Activated T-helper 1 cell treated with anti-CD3 and anti-CD28 coated beads, Interleukin-12 subunit alpha, Interleukin-12 subunit beta, Interleukin-2, Interleukin-4 antibody, amounts not matched to agents 30 ng/mL and 10 ng/mL and 1 ng/mL, durations not matched to agents 14 hours and 24 hours and 36 hours (primary cell): ENCODE measurements at regions not wholly inside any gene's neighbourhood (a gene's known extent, or its start where the extent isn't known, plus 50 kb on each side); places are given as distances from the start of the nearest gene placed in this dataset.
"Not testable (repeated sequence)": the region's sequence is repeated elsewhere in the genome, so short reads cannot be mapped to it uniquely, and the experiment has no call there.

ENCODE experiments used
- DNase-seq: peaks from one replicate; pipeline ENCODE4 v3.0.0; 2021; ENCODE audit warnings: low spot score
- H3K27ac Mint-ChIP-seq: one replicate; pipeline ENCODE4 v1.8.0; 2021; ENCODE audit warnings: mild to moderate bottlenecking, mixed read lengths
- H3K27me3 Mint-ChIP-seq: one replicate; pipeline ENCODE4 v1.8.0; 2022; ENCODE audit warnings: mild to moderate bottlenecking, moderate library complexity, mixed read lengths; ENCODE audit not compliant: insufficient read depth
- H3K36me3 Mint-ChIP-seq: one replicate; pipeline ENCODE4 v1.8.0; 2021; ENCODE audit warnings: low read depth, mixed read lengths
- H3K4me1 Mint-ChIP-seq: one replicate; pipeline ENCODE4 v1.8.0; 2021; ENCODE audit warnings: low read depth, mixed read lengths
- H3K4me3 Mint-ChIP-seq: one replicate; pipeline ENCODE4 v1.8.0; 2021; ENCODE audit warnings: mild to moderate bottlenecking, moderate library complexity, mixed read lengths
- H3K9me3 Mint-ChIP-seq: one replicate; pipeline ENCODE4 v1.8.0; 2021; ENCODE audit warnings: mixed read lengths
- intact Hi-C: fragments of 100-400 bp; cut with micrococcal nuclease; formaldehyde crosslinking; loops from one replicate; pipeline ENCODE4 v1.15.1; 2024

DNA sequence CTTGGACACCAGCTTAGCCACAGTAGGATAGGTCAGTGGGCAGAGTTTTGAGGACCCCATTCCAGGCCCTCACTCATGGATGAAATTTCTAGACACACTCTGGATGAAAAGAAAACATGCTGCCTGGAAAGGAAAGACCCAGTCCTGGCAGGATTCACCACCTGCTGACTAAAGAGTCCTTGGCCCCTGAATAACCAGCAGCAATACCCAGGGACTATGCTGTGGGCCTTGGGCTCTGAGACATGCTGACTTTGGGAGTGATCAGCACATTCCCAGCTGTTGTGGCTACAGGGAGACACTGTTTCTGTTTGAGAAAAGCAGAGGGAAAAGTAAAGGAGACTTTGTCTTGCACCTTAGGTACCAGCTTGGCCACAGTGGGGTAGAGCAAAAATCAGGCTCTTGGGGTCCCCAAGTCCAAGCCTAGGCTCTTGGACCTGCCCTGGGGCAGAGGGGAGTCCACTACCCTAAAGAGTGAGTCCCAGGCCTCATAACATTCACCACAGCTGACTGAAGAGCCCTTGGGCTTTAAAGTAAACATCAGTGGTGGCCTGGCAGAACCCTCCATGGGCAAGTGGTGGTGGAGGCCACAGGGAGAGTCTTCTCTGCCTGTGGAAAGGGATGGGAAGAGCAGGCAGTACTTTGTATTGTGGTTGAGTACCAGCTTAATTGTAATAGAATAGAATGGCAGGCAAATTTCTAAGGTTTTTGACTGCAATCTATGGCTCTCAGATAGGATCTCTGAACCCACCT lies 516.8 kb downstream of the BCKDHB start:
- Mint-ChIP-seq H3K9me3 (peaks cover 20% of the 10 kb centered on the region), H3K4me1 (no peaks in the 10 kb centered on the region), H3K27ac (no peak overlapping the region), H3K27me3 (no peaks in the 10 kb centered on the region), H3K4me3 (no peak overlapping the region), H3K36me3 (no peaks in the 10 kb centered on the region)
- intact Hi-C loops = no loop called here
- no peak for DNase-seq

DNA sequence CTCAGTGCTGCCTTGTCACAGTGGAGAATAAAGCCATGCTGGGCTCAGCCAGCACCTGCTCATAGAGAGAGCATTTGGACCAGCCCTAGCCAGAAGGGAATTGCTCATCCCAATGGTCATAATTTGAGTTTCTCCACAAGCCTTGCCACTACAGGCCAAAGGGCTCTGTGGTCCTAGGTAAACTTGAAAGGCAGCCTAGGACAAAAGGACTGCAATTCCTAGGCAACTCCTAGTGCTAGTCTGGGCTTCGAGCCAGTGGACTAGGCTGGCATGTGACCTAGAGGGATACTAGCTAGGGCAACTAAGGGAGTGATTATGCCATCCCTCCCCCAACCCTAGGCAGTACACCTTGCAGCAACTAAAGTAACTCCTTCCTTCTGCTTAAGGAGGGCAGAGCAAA lies 516.2 kb downstream of the BCKDHB start:
- Mint-ChIP-seq H3K4me3 (no peak overlapping the region), H3K27me3 (no peaks in the 10 kb centered on the region), H3K36me3 (no peaks in the 10 kb centered on the region), H3K9me3 (peaks cover 22% of the 10 kb centered on the region), H3K4me1 (no peaks in the 10 kb centered on the region), H3K27ac (no peak overlapping the region)
- DNase-seq = no peak
- intact Hi-C loops = no loop called here

DNA sequence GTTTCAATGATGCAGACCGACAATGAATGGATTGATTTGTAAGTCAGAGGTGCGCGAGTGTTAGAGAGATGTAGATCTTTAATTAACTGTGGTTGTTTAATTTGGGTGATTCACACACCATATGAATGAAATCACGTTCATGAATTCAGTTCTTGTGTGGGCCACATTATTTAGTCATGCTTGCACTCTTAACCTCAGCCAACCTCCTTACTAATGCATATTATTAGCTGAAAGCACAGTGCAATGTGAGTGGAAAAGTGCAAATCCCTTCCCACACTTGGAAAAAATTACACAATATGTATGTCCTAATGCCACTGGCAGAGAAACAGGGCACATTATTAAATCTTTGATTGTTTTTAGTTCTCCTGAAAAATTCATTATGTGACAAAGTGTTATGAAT lies 512.5 kb downstream of the BCKDHB start:
- no peak for DNase-seq
- H3K9me3 Mint-ChIP-seq = peaks cover 23% of the 10 kb centered on the region
- no peaks in the 10 kb centered on the region for H3K4me1 Mint-ChIP-seq
- intact Hi-C loops = no loop called here
- no peak overlapping the region for H3K27ac Mint-ChIP-seq
- no peaks in the 10 kb centered on the region for H3K36me3 Mint-ChIP-seq
- H3K4me3 Mint-ChIP-seq = no peak overlapping the region
- no peaks in the 10 kb centered on the region for H3K27me3 Mint-ChIP-seq

DNA sequence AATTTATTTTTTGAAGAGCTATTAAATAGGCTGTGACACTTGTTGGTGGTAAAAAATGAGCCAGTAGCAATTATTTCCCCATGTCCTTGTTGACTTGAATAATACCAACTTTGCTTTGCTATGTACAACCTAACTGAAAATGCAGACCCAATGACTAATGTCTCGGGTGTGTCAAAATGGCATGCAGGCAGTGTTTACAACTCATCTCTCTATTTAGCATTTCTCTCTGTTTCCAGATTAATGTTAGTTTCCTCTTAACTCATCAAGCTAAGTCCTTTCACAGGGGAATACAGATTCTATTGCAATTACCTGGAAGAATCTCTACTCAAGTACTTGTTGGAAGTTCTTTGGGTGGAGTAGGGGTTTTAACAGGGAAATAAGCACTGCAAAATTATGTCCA lies 504.4 kb downstream of the BCKDHB start:
- peaks cover 5% of the 10 kb centered on the region for H3K9me3 Mint-ChIP-seq
- H3K36me3 Mint-ChIP-seq = no peaks in the 10 kb centered on the region
- DNase-seq = no peak
- no peak overlapping the region for H3K27ac Mint-ChIP-seq
- H3K4me1 Mint-ChIP-seq = no peaks in the 10 kb centered on the region
- peaks cover 2% of the 10 kb centered on the region for H3K27me3 Mint-ChIP-seq
- intact Hi-C loops = no loop called here
- no peak overlapping the region for H3K4me3 Mint-ChIP-seq

DNA sequence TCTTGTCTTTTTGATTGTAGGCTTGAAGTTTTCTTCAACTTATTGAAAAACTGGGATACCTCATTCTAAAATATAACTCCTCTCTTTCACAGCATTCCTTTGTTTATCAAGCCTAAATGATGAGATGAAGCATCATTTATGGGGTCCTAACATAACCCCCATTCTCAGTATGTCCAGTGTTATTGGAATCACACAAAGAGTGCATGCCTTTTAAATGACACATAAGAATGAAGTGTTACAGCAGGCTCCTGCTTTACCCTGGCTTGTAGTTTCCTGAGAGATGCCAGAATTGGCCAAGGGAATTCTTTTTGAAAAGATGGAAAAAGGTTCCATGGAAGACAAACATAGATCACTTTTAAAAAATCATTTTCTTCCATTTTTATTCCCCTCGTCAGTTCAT lies 502.4 kb downstream of the BCKDHB start:
- intact Hi-C loops = loop anchor here (5.0 to 10.0 kb wide), 2 partner anchors 272 to 394 kb away; no protein-coding TSS in a partner anchor
- Mint-ChIP-seq H3K27me3 (peaks cover 2% of the 10 kb centered on the region), H3K4me1 (no peaks in the 10 kb centered on the region), H3K4me3 (no peak overlapping the region), H3K9me3 (no peaks in the 10 kb centered on the region), H3K27ac (no peak overlapping the region), H3K36me3 (no peaks in the 10 kb centered on the region)
- no peak for DNase-seq

DNA sequence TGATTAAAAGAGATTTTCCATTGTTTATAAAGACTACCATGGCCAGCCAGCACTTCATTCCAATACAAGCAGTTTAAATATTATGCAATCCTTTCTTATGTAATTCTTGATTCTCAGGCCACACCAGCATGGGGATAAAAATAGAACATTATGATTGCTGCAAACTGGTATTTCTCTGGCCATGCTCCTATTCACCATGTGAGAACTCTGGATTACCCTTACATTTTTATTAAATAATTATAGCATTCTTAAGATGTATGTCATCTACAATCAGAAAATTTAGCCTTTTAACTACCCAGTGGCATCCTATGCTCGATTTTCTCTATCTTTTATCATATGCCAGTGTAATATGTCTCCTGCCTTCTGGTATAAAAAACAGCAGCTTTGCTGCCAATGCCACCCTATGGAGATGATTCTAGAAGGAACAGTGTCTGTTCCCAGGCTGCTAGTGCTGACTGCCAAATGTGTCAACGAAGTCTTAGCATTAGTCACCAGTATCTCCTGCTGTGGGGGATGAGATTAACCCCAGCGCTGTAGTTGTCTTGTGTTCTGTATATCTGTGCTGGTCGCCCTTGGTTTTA lies 501.4 kb downstream of the BCKDHB start:
- Mint-ChIP-seq H3K27me3 (peaks cover 6% of the 10 kb centered on the region), H3K36me3 (no peaks in the 10 kb centered on the region), H3K4me1 (no peaks in the 10 kb centered on the region), H3K4me3 (no peak overlapping the region), H3K9me3 (no peaks in the 10 kb centered on the region), H3K27ac (no peak overlapping the region)
- intact Hi-C loops = loop anchor here (5.0 to 10.0 kb wide), 2 partner anchors 271 to 393 kb away; no protein-coding TSS in a partner anchor
- DNase-seq = no peak

DNA sequence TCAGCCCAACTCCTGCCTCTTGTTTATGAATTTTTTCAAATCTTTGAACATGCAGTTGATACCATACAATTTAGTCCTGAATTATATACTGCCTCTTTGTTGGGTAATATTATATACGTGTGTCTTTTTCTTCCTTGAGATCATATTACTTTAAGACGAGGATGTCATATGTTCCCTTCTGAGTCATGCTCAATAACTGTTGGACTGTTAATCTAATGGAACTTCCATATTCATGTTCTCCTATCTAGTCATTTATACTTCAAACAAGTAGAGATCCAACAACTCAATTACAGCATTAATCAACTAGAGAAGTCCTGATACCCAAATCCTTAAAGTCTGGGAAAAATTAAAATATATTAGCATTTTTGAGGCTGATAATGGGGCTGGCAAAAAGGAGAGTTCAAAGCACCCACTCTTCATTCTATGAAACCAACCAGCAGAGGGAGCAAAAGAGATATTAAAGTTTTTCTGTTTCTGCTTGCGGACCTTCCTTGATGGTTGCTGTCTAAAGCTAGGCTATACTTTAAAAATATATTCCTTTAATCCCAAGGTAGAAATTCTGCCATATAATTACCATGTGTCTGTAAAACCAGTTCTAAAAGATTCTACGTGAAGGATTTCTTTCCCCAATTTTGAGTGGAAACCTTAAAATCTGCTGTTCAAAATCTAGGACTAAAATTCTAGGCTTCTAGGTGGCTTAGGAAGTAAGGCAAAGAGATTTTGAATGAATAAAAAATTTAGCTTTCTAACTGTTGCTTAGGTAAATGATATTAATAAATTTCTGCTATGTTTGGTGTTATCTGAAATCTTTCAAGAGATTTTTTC lies 498.9 kb downstream of the BCKDHB start:
- intact Hi-C loops = loop anchor here (5.0 to 10.0 kb wide), 2 partner anchors 268 to 391 kb away; no protein-coding TSS in a partner anchor
- Mint-ChIP-seq H3K4me3 (no peak overlapping the region), H3K9me3 (no peaks in the 10 kb centered on the region), H3K36me3 (no peaks in the 10 kb centered on the region), H3K27ac (no peak overlapping the region), H3K4me1 (no peaks in the 10 kb centered on the region), H3K27me3 (peaks cover 6% of the 10 kb centered on the region)
- no peak for DNase-seq

DNA sequence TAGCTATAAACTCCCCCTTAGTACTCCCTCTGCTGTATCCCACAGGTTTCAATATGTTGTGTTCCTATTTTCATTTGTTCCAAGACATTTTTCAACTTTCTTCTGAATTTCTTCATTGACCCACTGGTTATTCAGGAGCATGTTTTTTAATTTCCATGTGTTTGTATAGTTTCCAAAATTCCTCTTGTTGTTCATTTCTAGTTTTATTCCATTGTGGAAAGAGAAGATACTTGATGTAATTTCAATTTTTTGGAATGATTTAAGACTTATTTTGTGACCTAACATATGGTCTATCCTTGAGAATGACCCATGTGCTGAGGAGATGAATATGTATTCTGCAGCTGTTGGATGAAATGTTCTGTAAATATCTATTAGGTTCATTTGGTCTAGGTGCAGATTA lies 497.2 kb downstream of the BCKDHB start:
- peaks cover 10% of the 10 kb centered on the region for H3K27me3 Mint-ChIP-seq
- intact Hi-C loops = loop anchor here (10.0 kb wide), 1 partner anchor 389 kb away; no protein-coding TSS in a partner anchor
- H3K4me1 Mint-ChIP-seq = no peaks in the 10 kb centered on the region
- DNase-seq = no peak
- no peaks in the 10 kb centered on the region for H3K36me3 Mint-ChIP-seq
- no peak overlapping the region for H3K27ac Mint-ChIP-seq
- no peak overlapping the region for H3K4me3 Mint-ChIP-seq
- no peaks in the 10 kb centered on the region for H3K9me3 Mint-ChIP-seq

DNA sequence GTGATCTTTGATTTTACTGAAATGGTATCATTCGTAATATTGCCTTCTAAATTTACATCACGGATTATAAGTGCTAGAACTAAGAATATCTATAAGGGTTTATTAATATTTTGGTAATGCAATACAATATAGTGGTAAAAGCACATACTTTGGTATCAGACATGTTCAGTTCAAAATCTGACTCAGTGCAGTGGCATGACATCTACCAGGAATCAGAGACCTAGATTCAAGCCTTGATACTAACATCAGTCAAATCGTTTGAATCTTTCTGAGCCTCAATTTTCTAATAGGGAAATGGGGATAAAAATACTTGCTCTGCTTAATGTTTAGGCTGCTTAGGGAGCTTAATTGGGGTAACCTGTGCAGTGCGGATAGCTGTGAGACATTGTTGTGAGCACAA lies 488.0 kb downstream of the BCKDHB start:
- no peak overlapping the region for H3K4me3 Mint-ChIP-seq
- H3K9me3 Mint-ChIP-seq = no peaks in the 10 kb centered on the region
- H3K27ac Mint-ChIP-seq = no peak overlapping the region
- DNase-seq = no peak
- H3K4me1 Mint-ChIP-seq = no peaks in the 10 kb centered on the region
- no peaks in the 10 kb centered on the region for H3K36me3 Mint-ChIP-seq
- H3K27me3 Mint-ChIP-seq = peaks cover 4% of the 10 kb centered on the region
- intact Hi-C loops = no loop called here

DNA sequence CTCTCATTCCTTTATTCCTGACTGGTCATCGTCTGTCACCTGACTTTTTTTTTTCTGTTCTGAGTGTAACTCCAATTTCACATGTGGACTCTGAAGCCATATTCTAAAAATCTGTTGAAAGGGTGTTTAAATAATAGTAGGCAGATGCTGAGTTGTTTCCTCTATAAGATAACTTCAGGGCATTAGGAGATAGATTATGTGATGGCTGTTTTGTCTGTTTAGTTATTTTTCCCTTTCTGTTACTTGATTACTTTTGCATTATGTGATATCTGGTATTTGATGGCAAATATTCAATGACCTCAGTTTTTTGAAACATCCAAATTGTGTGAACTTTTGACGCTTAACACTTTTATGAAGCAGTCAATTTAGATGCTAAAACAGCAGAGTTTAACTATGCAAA lies 486.0 kb downstream of the BCKDHB start:
- no peak overlapping the region for H3K27ac Mint-ChIP-seq
- intact Hi-C loops = no loop called here
- H3K4me3 Mint-ChIP-seq = no peak overlapping the region
- no peaks in the 10 kb centered on the region for H3K36me3 Mint-ChIP-seq
- no peak for DNase-seq
- H3K4me1 Mint-ChIP-seq = no peaks in the 10 kb centered on the region
- H3K27me3 Mint-ChIP-seq = no peaks in the 10 kb centered on the region
- no peaks in the 10 kb centered on the region for H3K9me3 Mint-ChIP-seq

DNA sequence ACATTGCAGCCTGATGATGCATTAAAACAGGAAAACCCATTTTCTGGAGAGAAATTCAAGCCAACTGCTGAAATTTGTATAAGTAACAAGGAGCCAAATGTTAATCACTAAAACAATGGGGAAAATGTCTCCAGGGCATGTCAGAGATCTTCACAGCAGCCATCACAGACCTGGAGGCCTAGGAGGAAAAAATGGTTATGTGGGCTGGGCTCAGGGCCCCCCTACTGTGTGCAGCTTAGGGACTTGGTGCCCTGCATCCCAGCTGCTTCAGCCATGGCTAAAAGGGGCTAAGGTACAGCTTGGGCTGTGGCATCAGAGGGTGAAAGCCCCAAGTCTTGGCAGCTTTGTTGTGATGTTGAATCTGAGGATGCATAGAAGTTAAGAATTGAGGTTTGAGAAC lies 479.8 kb downstream of the BCKDHB start:
- Mint-ChIP-seq H3K4me1 (no peaks in the 10 kb centered on the region), H3K27me3 (no peaks in the 10 kb centered on the region), H3K4me3 (no peak overlapping the region), H3K36me3 (no peaks in the 10 kb centered on the region), H3K27ac (no peak overlapping the region), H3K9me3 (peaks cover 6% of the 10 kb centered on the region)
- intact Hi-C loops = no loop called here
- no peak for DNase-seq

DNA sequence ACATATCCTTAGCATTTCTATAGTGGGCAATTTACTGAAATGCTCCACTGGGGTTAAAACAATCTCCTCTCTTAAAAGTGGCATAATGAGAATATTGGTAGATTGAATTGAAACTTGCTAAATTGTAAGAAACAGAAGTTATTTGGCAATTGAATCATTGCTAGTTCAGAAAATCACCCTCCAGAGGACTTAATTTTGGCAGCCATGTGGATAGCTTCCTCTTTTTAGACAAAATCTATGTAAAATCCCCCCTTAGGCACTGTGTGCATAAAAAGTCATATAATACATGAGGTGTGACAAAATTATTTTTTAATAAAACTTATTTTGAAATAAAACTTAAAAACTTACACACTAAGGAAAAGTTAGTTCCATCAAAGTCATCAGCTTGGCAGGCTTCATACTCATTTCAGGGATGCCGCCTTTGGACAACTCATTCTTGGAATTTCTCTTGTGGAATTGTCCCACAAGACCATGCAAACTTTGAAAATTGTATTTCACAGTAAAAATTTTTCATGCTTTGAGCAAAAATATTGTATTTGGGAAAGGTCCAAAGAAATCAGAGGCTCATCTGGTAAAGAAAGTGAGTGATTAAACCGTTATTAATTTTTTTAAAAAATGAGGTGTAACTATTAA lies 473.0 kb downstream of the BCKDHB start:
- Mint-ChIP-seq H3K27me3 (no peaks in the 10 kb centered on the region), H3K36me3 (no peaks in the 10 kb centered on the region), H3K4me1 (no peaks in the 10 kb centered on the region), H3K27ac (no peak overlapping the region), H3K4me3 (no peak overlapping the region), H3K9me3 (no peaks in the 10 kb centered on the region)
- intact Hi-C loops = no loop called here
- DNase-seq = no peak

DNA sequence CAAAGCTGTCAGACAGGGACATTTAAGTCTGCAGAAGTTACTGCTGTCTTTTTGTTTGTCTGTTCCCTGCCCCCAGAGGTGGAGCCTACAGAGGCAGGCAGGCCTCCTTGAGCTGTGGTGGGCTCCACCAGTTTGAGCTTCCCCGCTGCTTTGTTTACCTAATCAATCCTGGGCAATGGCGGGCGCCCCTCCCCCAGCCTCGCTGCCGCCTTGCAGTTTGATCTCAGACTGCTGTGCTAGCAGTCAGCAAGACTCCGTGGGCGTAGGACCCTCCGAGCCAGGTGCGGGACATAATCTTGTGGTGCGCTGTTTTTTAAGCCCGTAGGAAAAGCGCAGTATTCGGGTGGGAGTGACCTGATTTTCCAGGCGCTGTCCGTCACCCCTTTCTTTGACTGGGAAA lies 466.8 kb downstream of the BCKDHB start:
- DNase-seq, intact Hi-C loops: not testable (repeated sequence)

More for the DNA sequence above, 466.8 kb downstream of the BCKDHB start:
- H3K36me3 Mint-ChIP-seq, H3K27ac Mint-ChIP-seq, H3K9me3 Mint-ChIP-seq, H3K4me1 Mint-ChIP-seq, H3K4me3 Mint-ChIP-seq, H3K27me3 Mint-ChIP-seq: not testable (repeated sequence)
